Uterus (tissue), 2 donors: ENCODE measurements at regions not wholly inside any gene's neighbourhood (a gene's known extent, or its start where the extent isn't known, plus 50 kb on each side); places are given as distances from the start of the nearest gene placed in this dataset.

ENCODE experiments used
- POLR2A ChIP-seq, 2 donors: fragments of 450-650 bp; IDR thresholded peaks; one replicate each; pipeline ENCODE4 v1.6.1; 2016; ENCODE audit warnings: antibody characterized with exemption in 2 of 2, mild to moderate bottlenecking in 1 of 2, moderate library complexity in 1 of 2
- TF ChIP-seq, protein P1 (sequence below), 4 experiments: fragments of 200-600 bp in 2 of 4; fragments of 450-650 bp in 2 of 4; sonication (generic) in 2 of 4; IDR thresholded peaks; one replicate each; pipeline ENCODE4 v1.5.1; 2016 to 2019; ENCODE audit warnings: antibody characterized with exemption in 4 of 4, mild to moderate bottlenecking in 2 of 4, moderate library complexity in 1 of 4

DNA sequence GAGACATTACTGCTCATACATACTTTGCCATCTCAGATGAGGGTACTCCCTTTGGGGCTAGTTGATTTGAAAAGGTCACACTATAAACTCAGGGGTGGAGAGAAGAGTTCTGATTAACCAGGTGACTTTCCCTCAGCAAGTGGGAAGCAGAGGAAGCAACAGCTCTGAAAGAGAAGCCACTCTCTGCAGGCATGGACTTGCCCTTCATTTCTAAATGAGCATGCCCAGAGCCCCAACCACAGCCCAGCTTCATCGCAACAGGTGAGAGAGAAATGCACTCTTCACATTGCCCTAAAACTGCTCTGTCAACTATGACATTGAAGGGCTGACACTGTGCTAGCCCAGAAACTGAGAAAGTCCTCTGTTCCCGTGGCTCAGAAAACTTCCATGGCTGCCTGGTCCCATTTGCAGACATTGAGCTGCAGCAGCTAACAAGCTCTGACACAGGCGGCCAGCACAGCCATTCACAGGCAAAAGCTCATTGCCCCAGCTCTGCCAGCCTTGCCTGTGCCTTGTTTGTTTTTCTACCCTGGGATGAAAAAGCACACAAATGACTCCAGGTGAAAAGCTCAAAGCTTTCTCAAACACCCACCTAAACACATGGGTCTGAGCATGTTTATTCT, 419.8 kb upstream of the DYNLRB2 start:
- TF ChIP-seq, protein P1, sequence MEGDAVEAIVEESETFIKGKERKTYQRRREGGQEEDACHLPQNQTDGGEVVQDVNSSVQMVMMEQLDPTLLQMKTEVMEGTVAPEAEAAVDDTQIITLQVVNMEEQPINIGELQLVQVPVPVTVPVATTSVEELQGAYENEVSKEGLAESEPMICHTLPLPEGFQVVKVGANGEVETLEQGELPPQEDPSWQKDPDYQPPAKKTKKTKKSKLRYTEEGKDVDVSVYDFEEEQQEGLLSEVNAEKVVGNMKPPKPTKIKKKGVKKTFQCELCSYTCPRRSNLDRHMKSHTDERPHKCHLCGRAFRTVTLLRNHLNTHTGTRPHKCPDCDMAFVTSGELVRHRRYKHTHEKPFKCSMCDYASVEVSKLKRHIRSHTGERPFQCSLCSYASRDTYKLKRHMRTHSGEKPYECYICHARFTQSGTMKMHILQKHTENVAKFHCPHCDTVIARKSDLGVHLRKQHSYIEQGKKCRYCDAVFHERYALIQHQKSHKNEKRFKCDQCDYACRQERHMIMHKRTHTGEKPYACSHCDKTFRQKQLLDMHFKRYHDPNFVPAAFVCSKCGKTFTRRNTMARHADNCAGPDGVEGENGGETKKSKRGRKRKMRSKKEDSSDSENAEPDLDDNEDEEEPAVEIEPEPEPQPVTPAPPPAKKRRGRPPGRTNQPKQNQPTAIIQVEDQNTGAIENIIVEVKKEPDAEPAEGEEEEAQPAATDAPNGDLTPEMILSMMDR (IDR thresholded peaks at IDR 0.05) = no peak
- TF ChIP-seq POLR2A (IDR thresholded peaks at IDR 0.05) = no peak
